T-helper 1 cell treated with Interleukin-12 subunit alpha and Interleukin-12 subunit beta and Interleukin-4 antibody, amounts not matched to agents 30 μg/mL and 1 μg/mL, for 36 hours (primary cell): ENCODE measurements at regions not wholly inside any gene's neighbourhood (a gene's known extent, or its start where the extent isn't known, plus 50 kb on each side); places are given as distances from the start of the nearest gene placed in this dataset.

Source experiments
- H3K27ac Mint-ChIP-seq: one replicate; pipeline ENCODE4 v1.8.0; 2021; ENCODE audit warnings: mild to moderate bottlenecking, mixed read lengths
- H3K27me3 Mint-ChIP-seq: one replicate; pipeline ENCODE4 v1.8.0; 2021; ENCODE audit warnings: low read depth, mixed read lengths
- H3K36me3 Mint-ChIP-seq: one replicate; pipeline ENCODE4 v1.8.0; 2021; ENCODE audit warnings: low read depth, mixed read lengths
- H3K4me1 Mint-ChIP-seq: one replicate; pipeline ENCODE4 v1.8.0; 2021; ENCODE audit warnings: low read depth, mixed read lengths
- H3K4me3 Mint-ChIP-seq: one replicate; pipeline ENCODE4 v1.8.0; 2021; ENCODE audit warnings: mild to moderate bottlenecking, moderate library complexity, mixed read lengths
- H3K9me3 Mint-ChIP-seq: one replicate; pipeline ENCODE4 v1.8.0; 2021; ENCODE audit warnings: mixed read lengths

DNA sequence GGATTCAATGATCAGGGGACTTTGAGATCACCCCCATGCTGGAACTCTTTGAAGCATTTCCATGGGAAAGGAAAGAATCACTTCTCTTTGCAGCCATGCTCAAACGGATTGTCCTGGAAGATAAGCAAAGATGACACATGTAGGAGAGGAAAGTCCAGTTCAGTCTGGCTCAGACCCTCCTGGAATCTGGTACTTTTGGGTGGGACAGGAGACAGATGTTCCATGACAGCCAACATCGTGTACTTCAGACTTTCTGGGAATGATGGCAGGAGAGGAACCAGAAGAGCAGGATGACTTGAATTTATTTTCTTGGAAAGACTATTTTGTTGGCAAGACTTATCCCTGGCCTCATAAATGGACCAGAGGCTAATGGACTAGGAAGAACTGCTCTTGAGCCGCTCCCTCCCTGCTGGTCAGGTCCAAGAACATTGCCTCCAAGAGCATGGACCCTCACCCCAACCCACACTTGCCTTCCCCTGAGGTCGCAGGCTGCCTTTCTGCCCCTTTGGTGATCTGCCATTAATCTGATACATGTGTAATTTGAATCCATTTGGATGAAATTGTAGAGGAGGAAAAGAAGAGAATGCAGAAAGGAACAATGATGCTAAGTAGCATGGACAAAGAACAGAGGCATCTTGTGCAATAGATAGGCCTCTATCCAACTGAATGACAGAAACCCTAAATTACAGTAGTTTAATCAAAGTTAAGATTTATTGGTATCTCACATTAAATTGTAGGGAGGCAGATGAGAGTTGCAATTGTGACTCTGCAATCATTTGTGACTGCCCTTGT lies 201.0 kb downstream of the SNX19 start:
- Mint-ChIP-seq H3K27ac (no peak overlapping the region), H3K27me3 (no peaks in the 10 kb centered on the region), H3K4me1 (no peaks in the 10 kb centered on the region), H3K9me3 (no peaks in the 10 kb centered on the region), H3K36me3 (no peaks in the 10 kb centered on the region), H3K4me3 (no peak overlapping the region)

GRCh38 chr11:130715877-130716220 lies 200.4 kb downstream of the SNX19 start:
- no peaks in the 10 kb centered on the region for H3K36me3 Mint-ChIP-seq
- H3K4me1 Mint-ChIP-seq = no peaks in the 10 kb centered on the region
- H3K27me3 Mint-ChIP-seq = no peaks in the 10 kb centered on the region
- no peak overlapping the region for H3K4me3 Mint-ChIP-seq
- no peaks in the 10 kb centered on the region for H3K9me3 Mint-ChIP-seq
- no peak overlapping the region for H3K27ac Mint-ChIP-seq

- Mint-ChIP-seq H3K27me3 (no peaks in the 10 kb centered on the region), H3K9me3 (no peaks in the 10 kb centered on the region), H3K4me3 (no peak overlapping the region), H3K36me3 (no peaks in the 10 kb centered on the region), H3K4me1 (no peaks in the 10 kb centered on the region), H3K27ac (no peak overlapping the region)
These were observed 198.2 kb downstream of the SNX19 start for GRCh38 chr11:130718120-130718519.

DNA sequence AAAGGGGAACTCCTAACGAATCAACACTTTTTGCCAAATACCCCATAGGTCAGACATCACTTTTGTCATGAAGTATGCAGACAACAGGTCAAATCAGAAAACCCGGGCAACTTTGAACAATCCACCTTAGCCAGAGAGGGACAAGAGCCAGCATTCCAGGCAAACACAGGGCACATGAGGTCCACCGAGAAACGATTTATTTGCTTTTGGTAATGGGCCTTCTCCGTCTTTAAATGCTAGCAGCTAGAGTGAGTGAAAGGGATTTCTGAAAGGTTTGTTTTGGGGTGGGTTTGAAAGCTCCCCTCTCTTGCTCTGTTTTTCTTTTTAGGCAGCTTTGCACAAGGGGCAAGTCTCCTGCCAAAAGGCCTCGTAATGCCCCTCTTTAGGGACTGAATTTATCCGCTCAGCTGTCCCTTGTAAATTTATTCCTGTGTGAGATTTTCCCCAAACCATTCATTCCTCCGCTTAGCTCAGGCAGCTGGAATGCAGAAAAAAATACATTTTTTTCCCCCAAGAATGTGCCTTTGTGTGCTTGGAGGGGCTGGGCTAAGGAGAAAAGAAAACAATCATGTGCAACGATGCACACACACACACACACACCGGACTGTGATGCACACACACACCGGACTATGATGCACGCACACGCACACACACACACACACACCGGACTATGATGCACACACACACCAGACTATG lies 196.9 kb downstream of the SNX19 start:
- H3K27me3 Mint-ChIP-seq = no peaks in the 10 kb centered on the region
- H3K36me3 Mint-ChIP-seq = no peaks in the 10 kb centered on the region
- no peaks in the 10 kb centered on the region for H3K9me3 Mint-ChIP-seq
- no peak overlapping the region for H3K27ac Mint-ChIP-seq
- H3K4me1 Mint-ChIP-seq = no peaks in the 10 kb centered on the region
- no peak overlapping the region for H3K4me3 Mint-ChIP-seq

DNA sequence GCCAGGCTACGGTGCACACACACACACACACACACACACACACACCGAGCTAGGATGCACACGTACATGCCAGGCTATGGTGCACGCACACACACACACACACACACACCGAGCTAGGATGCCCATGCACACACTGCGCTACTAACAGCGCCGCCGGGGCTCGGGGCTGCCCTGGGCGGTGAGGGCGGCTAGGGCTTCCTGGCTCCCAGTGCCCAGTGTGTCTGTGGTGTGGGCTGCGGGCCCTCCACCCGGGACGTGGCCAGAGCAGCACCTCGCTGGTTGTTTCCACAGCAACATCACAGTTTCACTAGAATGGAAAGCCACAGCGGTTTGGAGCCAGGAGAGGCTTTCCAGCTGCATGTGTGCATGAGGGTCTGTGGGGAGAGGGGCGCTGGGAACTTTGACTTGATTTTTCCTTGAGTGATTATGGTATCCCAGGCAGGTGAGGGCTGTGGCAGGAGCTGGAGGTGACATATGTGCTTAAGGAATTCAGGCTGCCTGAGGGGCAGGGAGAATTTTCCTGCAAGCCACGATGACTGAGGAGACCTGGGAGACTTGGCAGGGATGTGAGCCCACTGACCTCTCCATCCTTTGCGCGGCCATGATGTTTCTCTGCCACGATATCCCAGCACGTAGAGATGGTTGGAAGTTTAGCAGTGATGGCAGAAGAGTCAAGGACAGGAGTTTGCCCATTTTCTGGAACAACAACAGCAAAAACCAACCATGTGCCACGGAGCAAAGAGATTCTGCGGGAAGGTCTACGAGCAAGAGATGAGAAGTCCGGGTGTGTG lies 195.9 kb downstream of the SNX19 start:
- no peaks in the 10 kb centered on the region for H3K27me3 Mint-ChIP-seq
- no peaks in the 10 kb centered on the region for H3K36me3 Mint-ChIP-seq
- no peaks in the 10 kb centered on the region for H3K9me3 Mint-ChIP-seq
- H3K4me1 Mint-ChIP-seq = no peaks in the 10 kb centered on the region
- H3K4me3 Mint-ChIP-seq = no peak overlapping the region
- no peak overlapping the region for H3K27ac Mint-ChIP-seq

DNA sequence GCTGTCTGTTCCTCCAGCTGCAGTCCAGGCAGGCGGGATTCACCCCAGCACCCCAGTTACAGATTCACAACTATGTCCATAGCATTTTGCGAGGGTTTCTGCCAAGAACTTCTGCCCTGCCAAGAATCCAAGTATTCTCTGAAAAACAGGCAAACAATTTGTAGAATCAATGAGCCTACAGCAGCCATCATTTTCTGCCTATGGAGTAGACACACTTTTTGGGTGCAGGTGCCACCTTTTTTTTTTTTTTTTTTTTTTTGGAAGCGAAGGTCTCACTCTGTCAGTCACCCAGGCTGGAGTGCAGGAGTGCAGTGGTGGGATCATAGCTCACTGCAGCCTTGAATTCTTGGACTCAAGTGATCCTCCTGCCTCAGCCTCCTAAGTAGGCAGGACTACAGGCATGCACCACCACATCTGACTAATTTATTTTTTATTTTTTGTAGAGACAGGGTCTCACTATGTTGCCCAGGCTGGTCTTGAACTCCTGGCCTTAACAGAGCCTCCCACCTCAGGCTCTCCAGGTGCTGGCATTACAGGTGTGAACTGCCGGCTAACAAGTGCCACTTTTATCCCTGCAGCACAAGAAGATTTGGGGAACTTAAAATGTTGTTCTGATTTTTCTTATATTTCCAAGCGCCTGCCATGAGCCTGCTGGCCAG lies 195.1 kb downstream of the SNX19 start:
- no peak overlapping the region for H3K27ac Mint-ChIP-seq
- H3K27me3 Mint-ChIP-seq = no peaks in the 10 kb centered on the region
- no peaks in the 10 kb centered on the region for H3K9me3 Mint-ChIP-seq
- no peaks in the 10 kb centered on the region for H3K36me3 Mint-ChIP-seq
- no peak overlapping the region for H3K4me3 Mint-ChIP-seq
- H3K4me1 Mint-ChIP-seq = peaks cover 2% of the 10 kb centered on the region

- no peaks in the 10 kb centered on the region for H3K9me3 Mint-ChIP-seq
- no peak overlapping the region for H3K27ac Mint-ChIP-seq
- H3K4me1 Mint-ChIP-seq = peaks cover 2% of the 10 kb centered on the region
- H3K4me3 Mint-ChIP-seq = no peak overlapping the region
- H3K27me3 Mint-ChIP-seq = no peaks in the 10 kb centered on the region
- H3K36me3 Mint-ChIP-seq = no peaks in the 10 kb centered on the region
These were observed 194.5 kb downstream of the SNX19 start for GRCh38 chr11:130721736-130722135.

GRCh38 chr11:130722401-130722800 lies 193.9 kb downstream of the SNX19 start:
- H3K27ac Mint-ChIP-seq = no peak overlapping the region
- H3K27me3 Mint-ChIP-seq = no peaks in the 10 kb centered on the region
- H3K9me3 Mint-ChIP-seq = no peaks in the 10 kb centered on the region
- no peak overlapping the region for H3K4me3 Mint-ChIP-seq
- H3K4me1 Mint-ChIP-seq = peaks cover 2% of the 10 kb centered on the region
- H3K36me3 Mint-ChIP-seq = no peaks in the 10 kb centered on the region

DNA sequence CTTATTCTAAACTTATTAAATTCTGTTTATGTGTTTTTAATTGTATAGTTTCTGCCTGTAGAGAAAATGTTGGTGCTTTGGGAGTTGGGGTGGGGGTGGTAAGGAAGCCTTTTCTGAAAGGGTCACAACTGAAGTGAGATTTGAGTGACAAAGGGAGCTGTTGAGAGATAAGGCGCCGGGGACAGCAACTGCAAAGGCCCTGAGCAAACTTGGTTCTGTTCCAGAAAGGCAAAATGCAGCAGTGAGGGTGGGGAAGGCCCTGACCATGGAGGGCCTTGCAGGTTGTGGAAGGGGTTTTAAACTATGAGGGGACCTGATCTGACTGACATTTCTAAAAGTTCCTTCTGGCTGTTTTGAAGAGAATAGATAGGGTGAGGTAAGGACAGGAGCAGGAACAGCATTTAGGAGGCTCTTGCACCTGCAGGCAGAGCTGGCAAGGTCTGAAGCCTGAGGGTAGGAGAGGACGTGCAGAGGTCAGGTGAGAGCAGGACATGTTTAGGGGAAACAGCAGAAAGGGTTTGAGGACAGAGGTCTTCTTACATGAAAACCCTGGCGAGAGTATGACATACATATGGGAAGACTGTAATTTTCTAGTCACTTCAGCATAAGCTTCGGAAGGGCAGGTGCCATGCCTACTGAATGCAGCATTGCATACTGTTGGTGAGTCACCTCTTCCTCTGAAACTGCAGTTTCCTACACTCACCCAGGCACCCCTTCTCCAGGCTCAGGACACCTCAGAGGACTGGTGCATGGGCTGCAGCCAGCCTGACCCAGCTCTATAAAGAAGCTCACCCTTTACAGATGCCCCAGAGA lies 190.7 kb downstream of the SNX19 start:
- Mint-ChIP-seq H3K4me3 (no peak overlapping the region), H3K27ac (no peak overlapping the region), H3K36me3 (no peaks in the 10 kb centered on the region), H3K4me1 (peaks cover 2% of the 10 kb centered on the region), H3K27me3 (no peaks in the 10 kb centered on the region), H3K9me3 (peaks cover 15% of the 10 kb centered on the region)

- no peak overlapping the region for H3K4me3 Mint-ChIP-seq
- H3K4me1 Mint-ChIP-seq = peaks cover 2% of the 10 kb centered on the region
- no peak overlapping the region for H3K27ac Mint-ChIP-seq
- no peaks in the 10 kb centered on the region for H3K36me3 Mint-ChIP-seq
- H3K27me3 Mint-ChIP-seq = no peaks in the 10 kb centered on the region
- H3K9me3 Mint-ChIP-seq = peaks cover 16% of the 10 kb centered on the region
These were observed 189.8 kb downstream of the SNX19 start for GRCh38 chr11:130726234-130727037.

- Mint-ChIP-seq H3K4me3 (no peak overlapping the region), H3K9me3 (peaks cover 16% of the 10 kb centered on the region), H3K27ac (no peak overlapping the region), H3K36me3 (no peaks in the 10 kb centered on the region), H3K27me3 (no peaks in the 10 kb centered on the region), H3K4me1 (peaks cover 2% of the 10 kb centered on the region)
These were observed 188.8 kb downstream of the SNX19 start for GRCh38 chr11:130727157-130728119.
